ENCODE measurements at regions not wholly inside any gene's neighbourhood (a gene's known extent, or its start where the extent isn't known, plus 50 kb on each side); places are given as distances from the start of the nearest gene placed in this dataset.

- Mint-ChIP-seq H3K4me3 (no peak overlapping the region), H3K9me3 (no peaks in the 10 kb centered on the region), H3K27ac (no peak overlapping the region), H3K4me1 (ENCODE audit: low read depth) (no peaks in the 10 kb centered on the region), H3K36me3 (ENCODE audit: low read depth) (no peaks in the 10 kb centered on the region), H3K27me3 (peaks cover 16% of the 10 kb centered on the region)
Measured at GRCh38 chr5:174301848-174302625, 256.5 kb downstream of the NSG2 start.

- H3K27ac Mint-ChIP-seq: no peak overlapping the region
- H3K9me3 Mint-ChIP-seq: no peaks in the 10 kb centered on the region
- H3K27me3 Mint-ChIP-seq: peaks cover 16% of the 10 kb centered on the region
- no peaks in the 10 kb centered on the region for H3K4me1 Mint-ChIP-seq (ENCODE audit: low read depth)
- H3K4me3 Mint-ChIP-seq: no peak overlapping the region
- no peaks in the 10 kb centered on the region for H3K36me3 Mint-ChIP-seq (ENCODE audit: low read depth)
Measured at GRCh38 chr5:174303035-174303434, 257.5 kb downstream of the NSG2 start.

- Mint-ChIP-seq H3K27ac (no peak overlapping the region), H3K9me3 (no peaks in the 10 kb centered on the region), H3K36me3 (ENCODE audit: low read depth) (no peaks in the 10 kb centered on the region), H3K4me1 (ENCODE audit: low read depth) (no peaks in the 10 kb centered on the region), H3K4me3 (no peak overlapping the region), H3K27me3 (peaks cover 16% of the 10 kb centered on the region)
Measured at GRCh38 chr5:174303437-174304045, 258.0 kb downstream of the NSG2 start.

GRCh38 chr5:174305241-174305681, 259.8 kb downstream of the NSG2 start:
- no peaks in the 10 kb centered on the region for H3K4me1 Mint-ChIP-seq (ENCODE audit: low read depth)
- no peak overlapping the region for H3K27ac Mint-ChIP-seq
- no peaks in the 10 kb centered on the region for H3K9me3 Mint-ChIP-seq
- peaks cover 13% of the 10 kb centered on the region for H3K27me3 Mint-ChIP-seq
- no peaks in the 10 kb centered on the region for H3K36me3 Mint-ChIP-seq (ENCODE audit: low read depth)
- H3K4me3 Mint-ChIP-seq: no peak overlapping the region

GRCh38 chr5:174306345-174307030, 261.0 kb downstream of the NSG2 start:
- no peaks in the 10 kb centered on the region for H3K36me3 Mint-ChIP-seq (ENCODE audit: low read depth)
- no peaks in the 10 kb centered on the region for H3K9me3 Mint-ChIP-seq
- no peaks in the 10 kb centered on the region for H3K4me1 Mint-ChIP-seq (ENCODE audit: low read depth)
- peaks cover 18% of the 10 kb centered on the region for H3K27me3 Mint-ChIP-seq
- H3K27ac Mint-ChIP-seq: no peak overlapping the region
- no peak overlapping the region for H3K4me3 Mint-ChIP-seq

- Mint-ChIP-seq H3K36me3 (ENCODE audit: low read depth) (no peaks in the 10 kb centered on the region), H3K27me3 (peaks cover 18% of the 10 kb centered on the region), H3K4me3 (no peak overlapping the region), H3K27ac (no peak overlapping the region), H3K4me1 (ENCODE audit: low read depth) (no peaks in the 10 kb centered on the region), H3K9me3 (no peaks in the 10 kb centered on the region)
Measured at GRCh38 chr5:174307031-174307408, 261.5 kb downstream of the NSG2 start.

GRCh38 chr5:174307656-174308271, 262.3 kb downstream of the NSG2 start:
- H3K27ac Mint-ChIP-seq: no peak overlapping the region
- H3K4me3 Mint-ChIP-seq: no peak overlapping the region
- H3K4me1 Mint-ChIP-seq (ENCODE audit: low read depth): no peaks in the 10 kb centered on the region
- no peaks in the 10 kb centered on the region for H3K9me3 Mint-ChIP-seq
- H3K36me3 Mint-ChIP-seq (ENCODE audit: low read depth): no peaks in the 10 kb centered on the region
- peaks cover 15% of the 10 kb centered on the region for H3K27me3 Mint-ChIP-seq

- no peak overlapping the region for H3K4me3 Mint-ChIP-seq
- peaks cover 27% of the 10 kb centered on the region for H3K27me3 Mint-ChIP-seq
- no peak overlapping the region for H3K27ac Mint-ChIP-seq
- H3K4me1 Mint-ChIP-seq (ENCODE audit: low read depth): no peaks in the 10 kb centered on the region
- no peaks in the 10 kb centered on the region for H3K9me3 Mint-ChIP-seq
- H3K36me3 Mint-ChIP-seq (ENCODE audit: low read depth): no peaks in the 10 kb centered on the region
Measured at GRCh38 chr5:174309131-174309795, 263.8 kb downstream of the NSG2 start.

- H3K9me3 Mint-ChIP-seq: no peaks in the 10 kb centered on the region
- H3K4me1 Mint-ChIP-seq (ENCODE audit: low read depth): no peaks in the 10 kb centered on the region
- H3K27me3 Mint-ChIP-seq: peaks cover 28% of the 10 kb centered on the region
- H3K36me3 Mint-ChIP-seq (ENCODE audit: low read depth): no peaks in the 10 kb centered on the region
- no peak overlapping the region for H3K4me3 Mint-ChIP-seq
- H3K27ac Mint-ChIP-seq: no peak overlapping the region
Measured at GRCh38 chr5:174310243-174310642, 264.7 kb downstream of the NSG2 start.

- Mint-ChIP-seq H3K27ac (no peak overlapping the region), H3K36me3 (ENCODE audit: low read depth) (no peaks in the 10 kb centered on the region), H3K27me3 (peaks cover 28% of the 10 kb centered on the region), H3K9me3 (no peaks in the 10 kb centered on the region), H3K4me3 (no peak overlapping the region), H3K4me1 (ENCODE audit: low read depth) (no peaks in the 10 kb centered on the region)
Measured at GRCh38 chr5:174310706-174311105, 265.2 kb downstream of the NSG2 start.

- no peak overlapping the region for H3K27ac Mint-ChIP-seq
- no peak overlapping the region for H3K4me3 Mint-ChIP-seq
- H3K9me3 Mint-ChIP-seq: no peaks in the 10 kb centered on the region
- H3K27me3 Mint-ChIP-seq: peaks cover 28% of the 10 kb centered on the region
- H3K36me3 Mint-ChIP-seq (ENCODE audit: low read depth): no peaks in the 10 kb centered on the region
- H3K4me1 Mint-ChIP-seq (ENCODE audit: low read depth): no peaks in the 10 kb centered on the region
Measured at GRCh38 chr5:174311121-174311520, 265.6 kb downstream of the NSG2 start.

GRCh38 chr5:174311531-174312269, 266.2 kb downstream of the NSG2 start:
- H3K27me3 Mint-ChIP-seq: peaks cover 28% of the 10 kb centered on the region
- H3K36me3 Mint-ChIP-seq (ENCODE audit: low read depth): no peaks in the 10 kb centered on the region
- no peaks in the 10 kb centered on the region for H3K4me1 Mint-ChIP-seq (ENCODE audit: low read depth)
- no peak overlapping the region for H3K4me3 Mint-ChIP-seq
- H3K9me3 Mint-ChIP-seq: no peaks in the 10 kb centered on the region
- no peak overlapping the region for H3K27ac Mint-ChIP-seq

- H3K4me1 Mint-ChIP-seq (ENCODE audit: low read depth): no peaks in the 10 kb centered on the region
- H3K27ac Mint-ChIP-seq: no peak overlapping the region
- H3K9me3 Mint-ChIP-seq: no peaks in the 10 kb centered on the region
- no peaks in the 10 kb centered on the region for H3K36me3 Mint-ChIP-seq (ENCODE audit: low read depth)
- H3K4me3 Mint-ChIP-seq: no peak overlapping the region
- H3K27me3 Mint-ChIP-seq: peaks cover 28% of the 10 kb centered on the region
Measured at GRCh38 chr5:174312270-174312617, 266.7 kb downstream of the NSG2 start.

GRCh38 chr5:174312641-174313040, 267.1 kb downstream of the NSG2 start:
- Mint-ChIP-seq H3K4me3 (no peak overlapping the region), H3K36me3 (ENCODE audit: low read depth) (no peaks in the 10 kb centered on the region), H3K27me3 (peaks cover 28% of the 10 kb centered on the region), H3K9me3 (no peaks in the 10 kb centered on the region), H3K4me1 (ENCODE audit: low read depth) (no peaks in the 10 kb centered on the region), H3K27ac (no peak overlapping the region)

Data from stimulated activated naive CD8-positive, alpha-beta T cell treated with anti-CD3 and anti-CD28 coated beads, Interleukin-15, Interleukin-2, amounts not matched to agents 100 ng/mL and 50 ng/mL, for 24 hours (primary cell).